C4-2B (cell line): ENCODE measurements at regions not wholly inside any gene's neighbourhood (a gene's known extent, or its start where the extent isn't known, plus 50 kb on each side); places are given as distances from the start of the nearest gene placed in this dataset.
A peak's percentile ranks its signal among the peaks of the same experiment; 100 is the strongest.

Source experiments
- H3K27ac ChIP-seq: fragments of 450-650 bp; 2 replicates; pipeline ENCODE4 v1.5.1; 2017
- ZFX ChIP-seq: fragments of 450-650 bp; IDR thresholded peaks from 2 replicates; pipeline ENCODE4 v1.6.1; 2017
- TF ChIP-seq, protein P1 (sequence below): fragments of 450-650 bp; conservative IDR thresholded peaks from 2 replicates; pipeline ENCODE4 v1.5.1; 2017; ENCODE audit warnings: mild to moderate bottlenecking

DNA sequence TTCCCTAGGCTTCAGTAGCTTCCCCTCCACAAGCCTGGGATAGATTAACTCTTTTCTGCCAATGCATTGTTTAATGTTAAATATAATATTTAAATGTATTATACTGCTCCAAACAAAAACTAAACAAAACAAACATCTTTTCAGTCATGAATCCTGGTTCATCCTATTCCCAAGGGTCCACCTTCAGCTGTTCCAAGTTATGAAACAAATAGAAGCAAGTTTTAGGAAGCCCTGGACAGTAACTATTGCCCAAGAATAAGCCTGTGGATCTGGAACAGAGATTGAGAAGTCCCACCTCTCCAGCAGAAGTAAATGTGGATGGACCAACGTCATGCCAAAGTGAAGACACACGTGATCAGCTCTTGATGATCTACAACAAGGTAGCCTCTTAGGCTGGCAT, 408.1 kb downstream of the SETD4 start:
- H3K27ac ChIP-seq = no peak overlapping the region
- no peak for TF ChIP-seq ZFX
- TF ChIP-seq, protein P1, sequence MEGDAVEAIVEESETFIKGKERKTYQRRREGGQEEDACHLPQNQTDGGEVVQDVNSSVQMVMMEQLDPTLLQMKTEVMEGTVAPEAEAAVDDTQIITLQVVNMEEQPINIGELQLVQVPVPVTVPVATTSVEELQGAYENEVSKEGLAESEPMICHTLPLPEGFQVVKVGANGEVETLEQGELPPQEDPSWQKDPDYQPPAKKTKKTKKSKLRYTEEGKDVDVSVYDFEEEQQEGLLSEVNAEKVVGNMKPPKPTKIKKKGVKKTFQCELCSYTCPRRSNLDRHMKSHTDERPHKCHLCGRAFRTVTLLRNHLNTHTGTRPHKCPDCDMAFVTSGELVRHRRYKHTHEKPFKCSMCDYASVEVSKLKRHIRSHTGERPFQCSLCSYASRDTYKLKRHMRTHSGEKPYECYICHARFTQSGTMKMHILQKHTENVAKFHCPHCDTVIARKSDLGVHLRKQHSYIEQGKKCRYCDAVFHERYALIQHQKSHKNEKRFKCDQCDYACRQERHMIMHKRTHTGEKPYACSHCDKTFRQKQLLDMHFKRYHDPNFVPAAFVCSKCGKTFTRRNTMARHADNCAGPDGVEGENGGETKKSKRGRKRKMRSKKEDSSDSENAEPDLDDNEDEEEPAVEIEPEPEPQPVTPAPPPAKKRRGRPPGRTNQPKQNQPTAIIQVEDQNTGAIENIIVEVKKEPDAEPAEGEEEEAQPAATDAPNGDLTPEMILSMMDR = no peak

GRCh38 chr21:35651196-35651595, 409.1 kb downstream of the SETD4 start:
- TF ChIP-seq, protein P1 = no peak
- no peak for TF ChIP-seq ZFX
- H3K27ac ChIP-seq = no peak overlapping the region

DNA sequence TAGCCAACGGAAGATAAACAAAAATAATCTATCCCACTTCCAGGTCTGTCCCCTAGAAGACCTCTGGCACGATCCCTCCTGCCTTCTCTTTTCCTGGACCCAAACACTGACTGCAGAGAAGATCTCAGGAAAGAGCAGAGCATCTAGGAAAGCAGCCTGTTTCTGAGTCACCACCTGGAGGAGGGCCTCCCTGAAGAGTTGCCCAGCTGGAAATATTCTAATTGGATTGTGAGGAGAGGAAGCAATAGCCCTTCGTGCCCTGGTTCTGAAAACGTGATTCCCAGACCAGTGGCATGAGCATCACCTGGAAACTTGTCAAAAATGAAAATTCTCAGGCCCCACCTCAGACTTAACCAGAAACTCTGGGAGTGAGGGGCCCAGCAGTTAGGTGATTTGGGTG, 411.1 kb downstream of the SETD4 start:
- H3K27ac ChIP-seq = no peak overlapping the region
- TF ChIP-seq, protein P1 = no peak
- no peak for TF ChIP-seq ZFX

DNA sequence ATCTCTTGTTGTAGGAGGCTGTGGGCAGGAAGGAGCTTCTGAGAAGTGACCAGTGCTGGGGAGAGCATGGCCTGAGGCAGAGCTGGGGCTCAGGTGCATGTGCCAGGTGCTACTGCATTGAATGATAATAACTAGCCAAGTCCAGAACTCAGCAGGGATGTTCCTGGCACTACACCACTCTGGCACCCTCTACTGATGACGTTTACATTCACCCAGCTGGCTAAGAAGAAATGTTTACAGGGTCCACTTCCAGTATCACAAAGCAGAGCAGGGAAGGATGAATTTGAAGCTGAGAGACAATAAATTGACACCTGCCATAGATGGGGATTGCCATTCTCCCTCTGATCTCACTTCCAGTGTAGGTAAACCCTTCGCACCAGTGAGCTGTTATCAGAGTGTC, 411.8 kb downstream of the SETD4 start:
- TF ChIP-seq, protein P1 = peak; percentile 11
- TF ChIP-seq ZFX = no peak
- no peak overlapping the region for H3K27ac ChIP-seq

GRCh38 chr21:35646606-35647005, 413.7 kb downstream of the SETD4 start:
- H3K27ac ChIP-seq = no peak overlapping the region
- no peak for TF ChIP-seq ZFX
- TF ChIP-seq, protein P1 = no peak

- TF ChIP-seq, protein P1 = no peak
- no peak for TF ChIP-seq ZFX
- H3K27ac ChIP-seq = no peak overlapping the region
Observed at GRCh38 chr21:35645991-35646390, 414.3 kb downstream of the SETD4 start.

- no peak overlapping the region for H3K27ac ChIP-seq
- TF ChIP-seq, protein P1 = no peak
- TF ChIP-seq ZFX = no peak
Observed at GRCh38 chr21:35644523-35644922, 415.8 kb downstream of the SETD4 start.
